DMS153 (cell line): ENCODE measurements at regions not wholly inside any gene's neighbourhood (a gene's known extent, or its start where the extent isn't known, plus 50 kb on each side); places are given as distances from the start of the nearest gene placed in this dataset.
"Not testable (repeated sequence)": the region's sequence is repeated elsewhere in the genome, so short reads cannot be mapped to it uniquely, and the experiment has no call there.

Source experiments
- DNase-seq: peaks from one replicate; lab custom pipeline; 2025; lab: John Stamatoyannopoulos, UW

GRCh38 chr19:28434794-28435193 is 778.2 kb downstream of the UQCRFS1 start:
- DNase-seq: not testable (repeated sequence)

DNA sequence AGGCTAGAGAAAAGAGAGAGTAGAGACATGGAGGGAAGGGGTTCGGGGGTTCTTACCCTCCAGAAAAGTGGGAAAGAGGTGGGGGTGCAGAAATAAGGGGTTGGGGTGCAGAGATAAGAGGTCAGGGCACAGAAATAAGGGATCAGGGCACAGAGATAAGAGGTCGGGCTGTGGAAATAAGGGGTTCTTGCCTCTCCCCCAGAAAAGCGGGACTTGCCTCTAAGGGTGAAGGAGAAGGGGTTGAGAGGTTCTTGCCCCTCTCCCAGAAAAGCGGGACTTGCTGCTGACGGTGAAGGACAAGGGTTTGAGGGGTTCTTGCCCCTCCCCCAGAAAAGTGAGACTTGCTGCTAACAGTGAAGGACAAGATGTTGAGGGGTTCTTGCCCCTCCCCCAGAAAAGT is 778.6 kb downstream of the UQCRFS1 start:
- not testable (repeated sequence) for DNase-seq

- not testable (repeated sequence) for DNase-seq
These were observed 779.8 kb downstream of the UQCRFS1 start for GRCh38 chr19:28433166-28433565.

- no peak for DNase-seq
These were observed 782.7 kb downstream of the UQCRFS1 start for GRCh38 chr19:28430214-28430613.

- no peak for DNase-seq
These were observed 783.6 kb downstream of the UQCRFS1 start for GRCh38 chr19:28429356-28429755.

DNA sequence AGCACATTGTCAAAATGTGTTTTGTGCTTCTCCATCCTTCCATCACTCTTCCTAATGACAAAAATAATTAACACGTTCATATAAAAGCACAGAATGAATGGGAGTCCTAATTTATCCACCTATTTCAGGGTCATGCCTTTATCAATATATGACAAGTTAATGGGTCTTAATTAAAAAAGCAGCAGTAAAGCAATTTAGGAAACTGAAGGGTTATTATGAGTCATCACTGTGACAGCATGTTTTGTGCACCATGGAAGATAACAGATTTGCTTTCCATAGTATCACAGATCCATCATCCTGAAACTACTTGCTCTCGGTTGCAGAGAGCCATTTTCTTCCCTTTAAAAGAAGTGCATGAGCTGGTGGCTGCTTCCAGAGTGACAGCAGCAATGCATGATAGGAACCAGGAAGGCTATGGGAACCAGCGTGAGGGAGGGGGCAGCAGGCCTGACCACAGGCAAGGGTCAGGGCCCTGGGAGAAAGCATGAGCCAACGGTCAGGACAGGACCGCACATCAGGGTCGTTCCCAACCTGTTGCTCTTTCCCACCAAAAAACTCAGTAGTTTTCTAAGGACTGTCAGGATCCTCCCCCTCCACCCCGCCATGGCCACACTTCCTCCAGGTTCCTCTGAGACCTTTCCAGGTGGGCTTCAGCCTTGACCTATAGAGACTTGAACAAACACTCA is 784.1 kb downstream of the UQCRFS1 start:
- DNase-seq: no peak

DNA sequence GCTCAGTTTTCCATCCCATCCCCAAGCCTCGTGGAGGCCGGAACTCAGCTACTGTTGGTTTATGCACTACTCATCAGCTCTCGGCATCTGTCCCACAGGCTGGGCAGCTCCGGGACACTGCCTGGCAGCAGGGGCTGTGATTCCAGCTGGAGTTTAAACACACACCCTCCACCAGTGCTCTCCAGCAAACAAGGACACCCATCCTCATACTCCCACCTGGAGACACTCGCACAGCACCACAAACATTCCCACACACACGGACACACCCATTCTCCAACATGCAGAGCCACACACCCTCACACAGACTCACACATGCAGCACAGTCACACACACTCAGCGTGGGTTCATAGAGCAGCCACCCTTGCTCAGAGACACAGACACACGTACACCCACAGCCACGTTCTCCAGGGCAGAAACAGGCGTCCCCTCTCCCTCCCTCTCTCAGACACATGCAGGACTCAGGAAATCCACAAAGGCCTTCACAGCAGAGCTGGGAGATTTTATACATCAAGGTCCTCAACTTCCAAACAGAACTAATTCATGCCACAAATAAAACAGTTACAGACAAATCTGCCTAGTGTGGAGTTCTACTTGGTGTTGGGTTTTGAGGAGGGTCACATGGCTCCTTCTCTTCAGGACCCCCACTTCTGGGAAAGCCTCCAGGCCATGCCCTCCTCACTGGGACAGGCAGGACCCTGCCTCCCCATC is 785.4 kb downstream of the UQCRFS1 start:
- DNase-seq: no peak

GRCh38 chr19:28426730-28427225 is 786.2 kb downstream of the UQCRFS1 start:
- no peak for DNase-seq

- no peak for DNase-seq
These were observed 786.7 kb downstream of the UQCRFS1 start for GRCh38 chr19:28426110-28426729.

- no peak for DNase-seq
These were observed 787.7 kb downstream of the UQCRFS1 start for GRCh38 chr19:28425046-28425931.

DNA sequence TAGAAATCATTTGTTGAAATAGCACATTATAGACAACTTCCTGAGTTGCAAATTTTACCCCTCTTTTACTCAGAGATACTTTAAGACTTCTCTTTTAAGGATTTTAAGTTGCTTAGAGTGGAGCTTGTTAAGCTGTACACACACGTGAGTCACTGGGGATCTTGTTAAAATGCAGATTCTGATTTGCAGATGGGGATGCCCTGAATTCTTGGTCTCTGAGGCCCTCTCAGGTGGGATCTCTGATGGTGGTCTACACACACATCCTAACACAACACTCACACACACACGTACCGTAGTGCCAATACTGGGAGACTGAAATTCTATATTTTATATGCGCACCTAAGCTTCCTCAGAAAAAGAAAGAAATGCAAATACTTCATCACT is 788.3 kb downstream of the UQCRFS1 start:
- DNase-seq: no peak

GRCh38 chr19:28424077-28424476 is 788.9 kb downstream of the UQCRFS1 start:
- DNase-seq: no peak

GRCh38 chr19:28422791-28423650 is 789.9 kb downstream of the UQCRFS1 start:
- no peak for DNase-seq

GRCh38 chr19:28422046-28422445 is 790.9 kb downstream of the UQCRFS1 start:
- no peak for DNase-seq

DNA sequence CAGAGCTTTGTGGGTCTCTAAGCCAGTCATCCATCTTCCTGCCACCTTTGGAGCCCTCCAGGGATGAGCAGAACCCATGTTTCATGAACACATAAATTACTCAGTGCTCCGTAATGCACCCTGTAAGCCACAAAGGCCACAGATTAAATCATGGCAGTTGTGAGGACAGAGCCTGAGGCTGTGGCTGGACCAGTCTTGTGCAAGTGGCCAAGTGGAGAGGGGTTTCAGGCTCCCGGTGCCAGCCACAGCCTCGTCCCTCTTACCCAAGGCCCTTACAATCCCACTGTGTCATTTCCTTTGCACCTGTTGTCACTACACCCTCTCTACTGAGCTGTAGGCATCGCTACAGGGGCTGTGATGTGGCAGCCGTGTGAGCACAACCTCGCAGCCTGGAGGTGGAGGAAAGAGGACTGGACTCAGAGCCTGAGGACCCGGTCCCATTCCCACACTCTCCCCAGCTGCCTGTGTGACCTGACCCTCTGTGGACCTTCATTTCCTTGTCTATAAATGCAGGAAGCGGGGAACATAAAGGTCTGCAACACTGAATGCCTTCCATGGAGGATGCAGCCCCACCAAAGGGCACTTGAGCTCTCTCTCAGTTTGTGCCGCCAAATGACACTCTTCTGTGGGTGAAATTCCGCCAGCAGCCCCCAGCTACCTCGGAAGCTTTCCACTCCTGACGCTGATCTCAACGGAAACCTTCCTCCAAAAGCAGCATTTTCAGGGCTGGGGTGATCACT is 792.0 kb downstream of the UQCRFS1 start:
- DNase-seq: no peak

GRCh38 chr19:28419312-28419711 is 793.6 kb downstream of the UQCRFS1 start:
- DNase-seq: no peak

DNA sequence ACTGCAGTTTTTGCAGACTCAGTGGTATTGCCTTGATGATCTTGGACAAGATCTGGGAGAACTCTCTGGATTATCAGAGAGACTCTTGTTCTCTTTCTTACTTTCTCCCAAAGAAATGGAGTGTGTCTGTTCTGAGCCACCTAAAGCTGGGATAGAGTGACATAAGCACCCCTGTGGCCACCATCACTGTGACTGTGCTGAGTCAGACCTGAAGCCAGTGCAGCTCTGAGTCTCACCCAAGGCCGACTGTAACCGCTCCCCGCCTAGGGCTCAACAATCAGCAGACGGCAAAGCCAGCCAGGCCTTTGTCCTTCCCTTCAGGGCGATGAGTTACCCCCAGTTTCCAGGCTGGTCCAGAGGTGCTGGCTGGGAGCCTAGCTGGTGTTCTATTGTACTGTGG is 795.6 kb downstream of the UQCRFS1 start:
- DNase-seq: no peak

DNA sequence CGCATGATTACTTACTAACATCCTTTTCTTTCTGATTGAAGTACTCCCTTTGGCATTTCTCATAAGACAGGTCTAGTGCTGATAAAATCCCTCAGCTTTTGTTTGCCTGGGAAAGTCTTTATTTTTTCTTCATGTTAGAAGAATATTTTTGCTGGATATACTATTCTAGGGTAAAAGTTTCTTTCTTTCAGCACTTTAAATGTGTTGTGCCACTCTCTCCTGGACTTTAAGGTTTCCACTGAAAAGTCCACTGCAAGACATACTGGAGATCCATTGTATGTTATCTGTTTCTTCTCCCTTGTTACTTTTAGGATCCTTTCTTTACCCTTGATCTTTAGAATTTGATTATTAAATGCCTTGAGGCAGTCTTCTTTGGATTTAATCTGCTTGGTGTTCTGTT is 796.7 kb downstream of the UQCRFS1 start:
- no peak for DNase-seq

DNA sequence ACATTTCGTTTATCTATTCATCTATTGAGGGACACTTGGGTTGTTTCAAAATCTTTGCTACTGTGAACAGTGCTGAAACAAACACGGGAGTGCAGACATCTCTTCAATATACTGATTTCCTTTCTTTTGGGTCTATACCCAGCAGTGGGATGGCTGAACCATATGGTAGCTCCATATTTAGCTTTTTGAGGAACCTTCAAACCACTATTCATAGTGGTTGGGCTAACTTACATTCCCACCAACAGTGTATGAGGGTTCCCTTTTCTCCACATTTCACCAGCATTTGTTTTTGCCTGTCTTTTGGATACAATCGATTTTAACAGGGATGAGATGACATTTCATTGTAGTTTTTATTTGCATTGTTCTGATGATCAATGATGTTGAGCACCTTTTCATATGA is 798.2 kb downstream of the UQCRFS1 start:
- DNase-seq: no peak

DNA sequence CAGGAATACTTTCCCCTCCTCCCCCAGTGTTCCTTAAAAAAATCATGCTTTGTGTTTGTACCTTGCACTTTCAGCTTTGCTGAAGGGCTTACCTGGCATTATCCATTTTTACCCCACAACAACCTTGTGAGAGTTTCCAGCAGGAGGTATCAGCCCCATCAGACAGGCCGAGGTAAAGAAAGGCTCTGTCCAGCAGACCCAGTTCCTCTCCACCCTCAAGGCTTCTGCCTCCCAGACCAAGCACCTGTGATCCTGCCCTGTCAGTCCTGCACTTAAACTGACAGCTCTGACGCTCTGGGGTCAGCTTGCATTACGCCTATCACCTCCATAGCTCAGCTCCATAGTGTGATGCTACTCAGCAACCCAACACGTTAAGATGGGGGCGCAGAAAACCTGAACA is 803.1 kb downstream of the UQCRFS1 start:
- no peak for DNase-seq
